Mammary epithelial cell (primary cell): ENCODE measurements at regions not wholly inside any gene's neighbourhood (a gene's known extent, or its start where the extent isn't known, plus 50 kb on each side); places are given as distances from the start of the nearest gene placed in this dataset.

Experiments used
- EZH2 ChIP-seq: IDR thresholded peaks from 2 replicates; pipeline ENCODE4 v1.6.1; 2012; ENCODE audit warnings: low read length, inconsistent platforms, borderline replicate concordance
- TF ChIP-seq, protein P1 (sequence below), 2 donors: IDR thresholded peaks in 1 of 2; conservative IDR thresholded peaks in 1 of 2; 2 replicates each; pipeline ENCODE4 v1.5.1; 2011 to 2012; ENCODE audit warnings: inconsistent platforms in 2 of 2, low read length in 2 of 2, mild to moderate bottlenecking in 2 of 2, control low read depth in 1 of 2, low read depth in 1 of 2; ENCODE audit not compliant: insufficient read depth in 1 of 2; ENCODE audit errors: extremely low read depth in 1 of 2

DNA sequence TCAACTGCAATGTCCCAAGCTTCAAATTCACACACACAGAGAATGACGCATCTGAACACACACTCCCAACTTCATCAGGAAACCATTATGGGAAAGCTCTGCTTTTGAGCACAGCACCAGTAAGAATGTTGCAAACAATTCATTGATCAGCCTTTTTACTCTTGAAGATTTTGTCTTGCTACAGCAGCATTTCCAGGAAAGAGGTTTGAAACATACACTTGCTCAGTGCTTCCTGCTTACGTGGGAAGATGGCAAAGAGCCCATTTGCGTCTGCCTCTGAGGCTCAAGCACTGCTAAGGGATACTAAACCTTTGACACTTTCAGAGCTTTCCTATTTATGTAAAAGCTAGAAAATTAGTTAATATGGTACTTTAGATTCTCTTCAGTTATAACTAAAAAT is 77.2 kb upstream of the MON1B start:
- TF ChIP-seq EZH2, result no peak
- TF ChIP-seq, protein P1, sequence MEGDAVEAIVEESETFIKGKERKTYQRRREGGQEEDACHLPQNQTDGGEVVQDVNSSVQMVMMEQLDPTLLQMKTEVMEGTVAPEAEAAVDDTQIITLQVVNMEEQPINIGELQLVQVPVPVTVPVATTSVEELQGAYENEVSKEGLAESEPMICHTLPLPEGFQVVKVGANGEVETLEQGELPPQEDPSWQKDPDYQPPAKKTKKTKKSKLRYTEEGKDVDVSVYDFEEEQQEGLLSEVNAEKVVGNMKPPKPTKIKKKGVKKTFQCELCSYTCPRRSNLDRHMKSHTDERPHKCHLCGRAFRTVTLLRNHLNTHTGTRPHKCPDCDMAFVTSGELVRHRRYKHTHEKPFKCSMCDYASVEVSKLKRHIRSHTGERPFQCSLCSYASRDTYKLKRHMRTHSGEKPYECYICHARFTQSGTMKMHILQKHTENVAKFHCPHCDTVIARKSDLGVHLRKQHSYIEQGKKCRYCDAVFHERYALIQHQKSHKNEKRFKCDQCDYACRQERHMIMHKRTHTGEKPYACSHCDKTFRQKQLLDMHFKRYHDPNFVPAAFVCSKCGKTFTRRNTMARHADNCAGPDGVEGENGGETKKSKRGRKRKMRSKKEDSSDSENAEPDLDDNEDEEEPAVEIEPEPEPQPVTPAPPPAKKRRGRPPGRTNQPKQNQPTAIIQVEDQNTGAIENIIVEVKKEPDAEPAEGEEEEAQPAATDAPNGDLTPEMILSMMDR (conservative IDR thresholded peaks at IDR 0.05 in 1 of 2, IDR thresholded peaks at IDR 0.05 in 1 of 2; ENCODE audit: extremely low read depth in 1 of 2, insufficient read depth in 1 of 2, low read depth in 1 of 2, low read length in 2 of 2), result no peak
